ENCODE measurements at regions not wholly inside any gene's neighbourhood (a gene's known extent, or its start where the extent isn't known, plus 50 kb on each side); places are given as distances from the start of the nearest gene placed in this dataset.

GRCh38 chr2:121034551-121034950, 250.5 kb downstream of the TFCP2L1 start:
- no peak overlapping the region for H3K9ac ChIP-seq (ENCODE audit: low read depth, low read length, poor library complexity, severe bottlenecking)
- no peaks in the 10 kb centered on the region for H3K4me1 ChIP-seq (ENCODE audit: insufficient read depth, low read length, poor library complexity, severe bottlenecking)
- H3K27me3 ChIP-seq (ENCODE audit: insufficient read depth, low read length, poor library complexity, severe bottlenecking), result no peaks in the 10 kb centered on the region
- no peak overlapping the region for H3K4me2 ChIP-seq (ENCODE audit: low read depth, low read length, poor library complexity, severe bottlenecking)
- H3K9me2 ChIP-seq (replicated peaks; ENCODE audit: low read depth, low read length), result no peaks in the 10 kb centered on the region
- no peaks in the 10 kb centered on the region for H3F3A ChIP-seq (ENCODE audit: low read depth)
- no peaks in the 10 kb centered on the region for H3K36me3 ChIP-seq (ENCODE audit: insufficient read depth, low read length)
- no peaks in the 10 kb centered on the region for H3K79me2 ChIP-seq (ENCODE audit: insufficient read depth, low read length)
- no peaks in the 10 kb centered on the region for H3K9me3 ChIP-seq (ENCODE audit: insufficient read depth, low read depth, low read length)
- no peak for TF ChIP-seq EZH2phosphoT487 (IDR thresholded peaks at IDR 0.05; ENCODE audit: borderline replicate concordance)
- TF ChIP-seq CTCF (conservative IDR thresholded peaks at IDR 0.05; ENCODE audit: low read length), result no peak
- no peak overlapping the region for H2AFZ ChIP-seq (ENCODE audit: low read length)
- no peak overlapping the region for H3K4me3 ChIP-seq (ENCODE audit: low read length, poor library complexity, severe bottlenecking)
- no peaks in the 10 kb centered on the region for H4K20me1 ChIP-seq (ENCODE audit: insufficient read depth, low read length, poor library complexity, severe bottlenecking)

- no peak overlapping the region for H3K4me2 ChIP-seq (ENCODE audit: low read depth, low read length, poor library complexity, severe bottlenecking)
- H2AFZ ChIP-seq (ENCODE audit: low read length), result no peak overlapping the region
- H3K4me3 ChIP-seq (ENCODE audit: low read length, poor library complexity, severe bottlenecking), result no peak overlapping the region
- H3K9ac ChIP-seq (ENCODE audit: low read depth, low read length, poor library complexity, severe bottlenecking), result no peak overlapping the region
- H4K20me1 ChIP-seq (ENCODE audit: insufficient read depth, low read length, poor library complexity, severe bottlenecking), result no peaks in the 10 kb centered on the region
- no peaks in the 10 kb centered on the region for H3K79me2 ChIP-seq (ENCODE audit: insufficient read depth, low read length)
- no peaks in the 10 kb centered on the region for H3K36me3 ChIP-seq (ENCODE audit: insufficient read depth, low read length)
- no peaks in the 10 kb centered on the region for H3K9me3 ChIP-seq (ENCODE audit: insufficient read depth, low read depth, low read length)
- H3K9me2 ChIP-seq (replicated peaks; ENCODE audit: low read depth, low read length), result no peaks in the 10 kb centered on the region
- TF ChIP-seq EZH2phosphoT487 (IDR thresholded peaks at IDR 0.05; ENCODE audit: borderline replicate concordance) (no peak), CTCF (conservative IDR thresholded peaks at IDR 0.05; ENCODE audit: low read length) (no peak)
- no peaks in the 10 kb centered on the region for H3K27me3 ChIP-seq (ENCODE audit: insufficient read depth, low read length, poor library complexity, severe bottlenecking)
- H3F3A ChIP-seq (ENCODE audit: low read depth), result no peaks in the 10 kb centered on the region
- no peaks in the 10 kb centered on the region for H3K4me1 ChIP-seq (ENCODE audit: insufficient read depth, low read length, poor library complexity, severe bottlenecking)
These were observed 248.7 kb downstream of the TFCP2L1 start for GRCh38 chr2:121036226-121036692.

- Histone ChIP-seq H3K9me2 (replicated peaks; ENCODE audit: low read depth, low read length) (no peaks in the 10 kb centered on the region), H3K79me2 (ENCODE audit: insufficient read depth, low read length) (no peaks in the 10 kb centered on the region), H3K27me3 (ENCODE audit: insufficient read depth, low read length, poor library complexity, severe bottlenecking) (no peaks in the 10 kb centered on the region), H3K4me2 (ENCODE audit: low read depth, low read length, poor library complexity, severe bottlenecking) (no peak overlapping the region), H3K4me3 (ENCODE audit: low read length, poor library complexity, severe bottlenecking) (no peak overlapping the region), H3K9me3 (ENCODE audit: insufficient read depth, low read depth, low read length) (no peaks in the 10 kb centered on the region), H3F3A (ENCODE audit: low read depth) (no peaks in the 10 kb centered on the region), H4K20me1 (ENCODE audit: insufficient read depth, low read length, poor library complexity, severe bottlenecking) (no peaks in the 10 kb centered on the region), H3K36me3 (ENCODE audit: insufficient read depth, low read length) (no peaks in the 10 kb centered on the region), H2AFZ (ENCODE audit: low read length) (no peak overlapping the region), H3K4me1 (ENCODE audit: insufficient read depth, low read length, poor library complexity, severe bottlenecking) (no peaks in the 10 kb centered on the region), H3K9ac (ENCODE audit: low read depth, low read length, poor library complexity, severe bottlenecking) (no peak overlapping the region)
- TF ChIP-seq EZH2phosphoT487 (IDR thresholded peaks at IDR 0.05; ENCODE audit: borderline replicate concordance), result no peak
- no peak for TF ChIP-seq CTCF (conservative IDR thresholded peaks at IDR 0.05; ENCODE audit: low read length)
These were observed 247.5 kb downstream of the TFCP2L1 start for GRCh38 chr2:121037480-121037879.
